NCI-H748 (cell line): ENCODE measurements at regions not wholly inside any gene's neighbourhood (a gene's known extent, or its start where the extent isn't known, plus 50 kb on each side); places are given as distances from the start of the nearest gene placed in this dataset.

Source experiments
- DNase-seq: peaks from one replicate; lab custom pipeline; 2025; ENCODE audit not compliant: unreplicated experiment; lab: John Stamatoyannopoulos, UW

DNA sequence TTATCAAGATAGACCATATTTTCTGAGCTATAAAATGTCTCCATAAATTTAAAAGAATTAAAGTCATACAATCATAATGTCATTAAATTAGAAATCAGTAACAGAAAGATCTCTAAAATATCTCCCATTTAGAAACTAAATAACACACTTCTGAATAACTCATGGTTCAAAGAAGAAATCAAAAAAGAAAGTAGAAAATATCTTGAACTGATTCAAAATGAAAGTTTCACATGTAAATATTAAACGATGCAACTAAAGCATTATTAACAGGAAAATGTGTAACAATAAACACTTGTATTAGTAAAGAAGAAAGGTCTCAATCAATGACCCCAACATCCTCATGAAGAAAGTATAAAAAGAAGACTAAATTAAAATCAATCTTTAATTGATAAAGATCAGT, 50.5 kb upstream of the PZP start:
- no peak for DNase-seq
